M059J (cell line): ENCODE measurements at regions not wholly inside any gene's neighbourhood (a gene's known extent, or its start where the extent isn't known, plus 50 kb on each side); places are given as distances from the start of the nearest gene placed in this dataset.

ENCODE experiments used
- DNase-seq: peaks from one replicate; pipeline ENCODE4 v3.0.0-alpha.2; 2012; ENCODE audit warnings: low read depth

- no peak for DNase-seq
Observed at GRCh38 chr4:133887723-133888122, 313.9 kb downstream of the PABPC4L start.

GRCh38 chr4:133869486-133869885, 332.1 kb downstream of the PABPC4L start:
- no peak for DNase-seq

- DNase-seq = no peak
Observed at GRCh38 chr4:133868856-133869255, 332.7 kb downstream of the PABPC4L start.

GRCh38 chr4:133866328-133866699, 335.3 kb downstream of the PABPC4L start:
- DNase-seq = peak; percentile 89

- peak; percentile 92 for DNase-seq
Observed at GRCh38 chr4:133865612-133866327, 335.8 kb downstream of the PABPC4L start.

- no peak for DNase-seq
Observed at GRCh38 chr4:133863153-133863552, 338.4 kb downstream of the PABPC4L start.

GRCh38 chr4:133856731-133857355, 344.7 kb downstream of the PABPC4L start:
- DNase-seq = no peak

GRCh38 chr4:133855001-133855400, 346.6 kb downstream of the PABPC4L start:
- DNase-seq = no peak

GRCh38 chr4:133839326-133839725, 362.3 kb downstream of the PABPC4L start:
- DNase-seq = no peak

GRCh38 chr4:133823177-133823576, 378.4 kb downstream of the PABPC4L start:
- DNase-seq = no peak

- DNase-seq = no peak
Observed at GRCh38 chr4:133812954-133813353, 388.6 kb downstream of the PABPC4L start.

GRCh38 chr4:133812236-133812635, 389.4 kb downstream of the PABPC4L start:
- DNase-seq = no peak

GRCh38 chr4:133808151-133808550, 393.4 kb downstream of the PABPC4L start:
- DNase-seq = peak; percentile 68

GRCh38 chr4:133803341-133803740, 398.2 kb downstream of the PABPC4L start:
- no peak for DNase-seq

GRCh38 chr4:133802359-133803140, 399.0 kb downstream of the PABPC4L start:
- DNase-seq = peak; percentile 17

GRCh38 chr4:133801883-133802282, 399.7 kb downstream of the PABPC4L start:
- no peak for DNase-seq

- DNase-seq = no peak
Observed at GRCh38 chr4:133800966-133801365, 400.6 kb downstream of the PABPC4L start.

- DNase-seq = no peak
Observed at GRCh38 chr4:133799717-133800315, 401.8 kb downstream of the PABPC4L start.

- no peak for DNase-seq
Observed at GRCh38 chr4:133777661-133778060, 423.9 kb downstream of the PABPC4L start.

GRCh38 chr4:133776961-133777360, 424.6 kb downstream of the PABPC4L start:
- DNase-seq = peak; percentile 12

- no peak for DNase-seq
Observed at GRCh38 chr4:133776503-133776902, 425.1 kb downstream of the PABPC4L start.

GRCh38 chr4:133775881-133776280, 425.7 kb downstream of the PABPC4L start:
- peak; percentile 50 for DNase-seq
